HEK293 (cell line): ENCODE measurements at regions not wholly inside any gene's neighbourhood (a gene's known extent, or its start where the extent isn't known, plus 50 kb on each side); places are given as distances from the start of the nearest gene placed in this dataset.

Source experiments
- CTCF ChIA-PET: fragments of 350-600 bp; formaldehyde crosslinking; extraction: SDS; loops from one replicate; lab custom pipeline; 2021; ENCODE audit warnings: antibody characterized with exemption; lab: Yijun Ruan, JAX
- POLR2A ChIA-PET: fragments of 300-600 bp; formaldehyde crosslinking; extraction: SDS; loops from one replicate; lab custom pipeline; 2020; ENCODE audit warnings: antibody characterized with exemption, inconsistent platforms; lab: Yijun Ruan, JAX
- H3K27ac ChIP-seq: fragments of 200-500 bp; sonication (Bioruptor generic); 2 replicates; pipeline ENCODE4 v1.5.1; 2014; ENCODE audit warnings: low read depth, low read length, control low read depth, inconsistent platforms; ENCODE audit errors: extremely low read depth
- H3K36me3 ChIP-seq, 2 experiments: fragments of 200-500 bp in 1 of 2; sonication (Bioruptor generic) in 1 of 2; 1 replicate in 1 of 2; 2 replicates in 1 of 2; pipeline ENCODE4 v1.5.1; 2014 to 2017; ENCODE audit warnings: inconsistent platforms in 2 of 2, low read length in 2 of 2; ENCODE audit not compliant: control insufficient read depth in 2 of 2, insufficient read depth in 1 of 2
- H3K4me1 ChIP-seq: fragments of 200-500 bp; sonication (Bioruptor generic); 2 replicates; pipeline ENCODE4 v1.5.1; 2014; ENCODE audit warnings: mild to moderate bottlenecking, low read length, inconsistent platforms; ENCODE audit not compliant: control insufficient read depth, insufficient read depth
- H3K4me3 ChIP-seq: 2 replicates; pipeline ENCODE4 v1.5.1; 2011; ENCODE audit warnings: low read depth, mild to moderate bottlenecking, control low read depth, low read length, moderate library complexity
- H3K9me3 ChIP-seq: fragments of 200-500 bp; sonication (Bioruptor generic); 2 replicates; pipeline ENCODE4 v1.5.1; 2014; ENCODE audit warnings: low read depth, low read length, inconsistent platforms; ENCODE audit not compliant: control insufficient read depth, insufficient read depth
- GFI1B ChIP-seq: fragments of 450-650 bp; formaldehyde crosslinking; IDR thresholded peaks from 2 replicates; pipeline ENCODE4 v1.5.1; 2016; ENCODE audit warnings: missing biosample characterization, missing genetic modification characterization
- KLF9 ChIP-seq: fragments of 450-650 bp; formaldehyde crosslinking; IDR thresholded peaks from 2 replicates; pipeline ENCODE4 v1.5.1; 2016; ENCODE audit warnings: missing biosample characterization, missing genetic modification characterization, low read depth
- OSR2 ChIP-seq: fragments of 450-650 bp; formaldehyde crosslinking; IDR thresholded peaks from 2 replicates; pipeline ENCODE4 v1.5.1; 2016; ENCODE audit warnings: missing biosample characterization, missing genetic modification characterization
- OVOL3 ChIP-seq: fragments of 450-650 bp; formaldehyde crosslinking; IDR thresholded peaks from 2 replicates; pipeline ENCODE4 v1.5.1; 2016; ENCODE audit warnings: missing biosample characterization, missing genetic modification characterization
- SALL2 ChIP-seq: fragments of 450-650 bp; formaldehyde crosslinking; IDR thresholded peaks from 2 replicates; pipeline ENCODE4 v1.5.0; 2017; ENCODE audit warnings: missing biosample characterization, mild to moderate bottlenecking, missing genetic modification characterization, borderline replicate concordance
- SETDB1 ChIP-seq: IDR thresholded peaks from one replicate; pipeline ENCODE4 v1.6.1; 2017; ENCODE audit warnings: mild to moderate bottlenecking, low read length, moderate library complexity, mixed read lengths; ENCODE audit not compliant: insufficient read length
- TRIM28 ChIP-seq: IDR thresholded peaks from 2 replicates; pipeline ENCODE4 v1.6.1; 2011; ENCODE audit warnings: low read length, control low read depth, borderline replicate concordance
- ZFP3 ChIP-seq: fragments of 450-650 bp; formaldehyde crosslinking; IDR thresholded peaks from 2 replicates; pipeline ENCODE4 v1.5.1; 2016; ENCODE audit warnings: low read depth, missing biosample characterization, missing genetic modification characterization
- ZNF133 ChIP-seq: fragments of 450-650 bp; formaldehyde crosslinking; IDR thresholded peaks from 2 replicates; pipeline ENCODE4 v1.5.1; 2016; ENCODE audit warnings: missing biosample characterization, missing genetic modification characterization
- ZNF169 ChIP-seq: fragments of 450-650 bp; formaldehyde crosslinking; IDR thresholded peaks from 2 replicates; pipeline ENCODE4 v1.5.1; 2016; ENCODE audit warnings: missing biosample characterization, missing genetic modification characterization
- ZNF214 ChIP-seq: fragments of 450-650 bp; formaldehyde crosslinking; IDR thresholded peaks from 2 replicates; pipeline ENCODE4 v1.5.1; 2017; ENCODE audit warnings: missing biosample characterization, mild to moderate bottlenecking, missing genetic modification characterization, borderline replicate concordance
- ZNF292 ChIP-seq: fragments of 450-650 bp; formaldehyde crosslinking; IDR thresholded peaks from 2 replicates; pipeline ENCODE4 v1.5.1; 2016; ENCODE audit warnings: low read depth, missing biosample characterization, missing genetic modification characterization, borderline replicate concordance
- ZNF302 ChIP-seq: fragments of 450-650 bp; formaldehyde crosslinking; IDR thresholded peaks from 2 replicates; pipeline ENCODE4 v1.5.1; 2016; ENCODE audit warnings: missing biosample characterization, missing genetic modification characterization, low read depth
- ZNF335 ChIP-seq: fragments of 450-650 bp; formaldehyde crosslinking; conservative IDR thresholded peaks from 2 replicates; pipeline ENCODE4 v1.5.1; 2016; ENCODE audit warnings: missing biosample characterization, missing genetic modification characterization
- ZNF423 ChIP-seq: fragments of 450-650 bp; formaldehyde crosslinking; IDR thresholded peaks from 2 replicates; pipeline ENCODE4 v1.5.1; 2016; ENCODE audit warnings: missing biosample characterization, missing genetic modification characterization
- ZNF433 ChIP-seq: fragments of 450-650 bp; formaldehyde crosslinking; IDR thresholded peaks from 2 replicates; pipeline ENCODE4 v1.5.1; 2016; ENCODE audit warnings: missing biosample characterization, missing genetic modification characterization, low read depth
- ZNF514 ChIP-seq: fragments of 450-650 bp; formaldehyde crosslinking; IDR thresholded peaks from 2 replicates; pipeline ENCODE4 v1.5.1; 2016; ENCODE audit warnings: missing biosample characterization, missing genetic modification characterization
- ZNF549 ChIP-seq: fragments of 450-650 bp; IDR thresholded peaks from 2 replicates; pipeline ENCODE4 v1.5.1; 2018; ENCODE audit warnings: missing biosample characterization, missing genetic modification characterization, mild to moderate bottlenecking, inconsistent platforms, moderate library complexity
- ZNF560 ChIP-seq: fragments of 450-650 bp; formaldehyde crosslinking; IDR thresholded peaks from 2 replicates; pipeline ENCODE4 v1.5.1; 2017; ENCODE audit warnings: missing biosample characterization, missing genetic modification characterization, borderline replicate concordance
- ZNF624 ChIP-seq: fragments of 450-650 bp; formaldehyde crosslinking; IDR thresholded peaks from 2 replicates; pipeline ENCODE4 v1.5.1; 2017; ENCODE audit warnings: missing biosample characterization, missing genetic modification characterization
- ZNF626 ChIP-seq: fragments of 450-650 bp; sonication (Bioruptor Pico); formaldehyde crosslinking; IDR thresholded peaks from 2 replicates; pipeline ENCODE4 v1.5.1; 2018; ENCODE audit warnings: missing biosample characterization, missing genetic modification characterization, inconsistent platforms
- ZNF791 ChIP-seq: fragments of 450-650 bp; formaldehyde crosslinking; IDR thresholded peaks from 2 replicates; pipeline ENCODE4 v1.5.1; 2016; ENCODE audit warnings: missing biosample characterization, missing genetic modification characterization
- TF ChIP-seq, protein P1 (sequence below): fragments of 450-650 bp; formaldehyde crosslinking; IDR thresholded peaks from 2 replicates; pipeline ENCODE4 v1.5.1; 2017; ENCODE audit warnings: missing biosample characterization, missing genetic modification characterization
- TF ChIP-seq, protein P2 (sequence below): fragments of 450-650 bp; formaldehyde crosslinking; IDR thresholded peaks from 2 replicates; pipeline ENCODE4 v1.5.1; 2017; ENCODE audit warnings: missing biosample characterization, missing genetic modification characterization
- TF ChIP-seq, protein P3 (sequence below): fragments of 450-650 bp; formaldehyde crosslinking; IDR thresholded peaks from 2 replicates; pipeline ENCODE4 v1.5.1; 2016; ENCODE audit warnings: missing biosample characterization, missing genetic modification characterization
- TF ChIP-seq, protein P4 (sequence below): fragments of 450-650 bp; formaldehyde crosslinking; IDR thresholded peaks from 2 replicates; pipeline ENCODE4 v1.5.1; 2016; ENCODE audit warnings: missing biosample characterization, missing genetic modification characterization
- TF ChIP-seq, protein P5 (sequence below): fragments of 450-650 bp; formaldehyde crosslinking; conservative IDR thresholded peaks from 2 replicates; pipeline ENCODE4 v1.5.1; 2016; ENCODE audit warnings: low read depth, missing biosample characterization, missing genetic modification characterization

DNA sequence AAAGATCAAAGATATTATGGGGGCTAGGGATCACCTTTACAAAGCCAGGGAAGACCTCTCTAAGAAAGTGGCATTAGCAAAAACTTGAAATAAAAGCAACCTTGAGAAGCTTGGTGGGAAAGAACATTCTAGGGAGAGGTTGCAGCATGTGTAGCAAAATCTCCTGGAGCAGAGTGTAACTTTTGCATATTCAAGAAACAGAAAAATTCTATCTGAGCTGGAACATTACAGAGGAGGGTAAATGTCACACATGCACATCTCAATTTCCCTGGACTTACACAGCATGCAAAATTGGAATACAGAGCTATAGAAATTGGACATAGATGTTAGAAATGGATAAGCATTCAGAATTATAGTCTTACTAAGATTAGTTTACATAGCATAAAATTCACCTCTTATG is 510.0 kb downstream of the CETN3 start:
- Histone ChIP-seq H3K4me3 (no peak overlapping the region), H3K36me3 (no peaks in the 10 kb centered on the region), H3K27ac (no peak overlapping the region), H3K9me3 (no peaks in the 10 kb centered on the region), H3K4me1 (no peaks in the 10 kb centered on the region)
- TF ChIP-seq OVOL3 (tag by site-specific recombination) (no peak), ZNF302 (tag by site-specific recombination) (no peak), ZNF560 (tag by site-specific recombination) (no peak), ZNF335 (tag by site-specific recombination) (no peak), GFI1B (tag by site-specific recombination) (no peak), ZNF626 (tag by site-specific recombination) (no peak), ZNF133 (no peak), ZNF292 (tag by site-specific recombination) (no peak)
- TF ChIP-seq, protein P1, sequence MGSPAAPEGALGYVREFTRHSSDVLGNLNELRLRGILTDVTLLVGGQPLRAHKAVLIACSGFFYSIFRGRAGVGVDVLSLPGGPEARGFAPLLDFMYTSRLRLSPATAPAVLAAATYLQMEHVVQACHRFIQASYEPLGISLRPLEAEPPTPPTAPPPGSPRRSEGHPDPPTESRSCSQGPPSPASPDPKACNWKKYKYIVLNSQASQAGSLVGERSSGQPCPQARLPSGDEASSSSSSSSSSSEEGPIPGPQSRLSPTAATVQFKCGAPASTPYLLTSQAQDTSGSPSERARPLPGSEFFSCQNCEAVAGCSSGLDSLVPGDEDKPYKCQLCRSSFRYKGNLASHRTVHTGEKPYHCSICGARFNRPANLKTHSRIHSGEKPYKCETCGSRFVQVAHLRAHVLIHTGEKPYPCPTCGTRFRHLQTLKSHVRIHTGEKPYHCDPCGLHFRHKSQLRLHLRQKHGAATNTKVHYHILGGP (tag by site-specific recombination) = no peak
- TF ChIP-seq, protein P2, sequence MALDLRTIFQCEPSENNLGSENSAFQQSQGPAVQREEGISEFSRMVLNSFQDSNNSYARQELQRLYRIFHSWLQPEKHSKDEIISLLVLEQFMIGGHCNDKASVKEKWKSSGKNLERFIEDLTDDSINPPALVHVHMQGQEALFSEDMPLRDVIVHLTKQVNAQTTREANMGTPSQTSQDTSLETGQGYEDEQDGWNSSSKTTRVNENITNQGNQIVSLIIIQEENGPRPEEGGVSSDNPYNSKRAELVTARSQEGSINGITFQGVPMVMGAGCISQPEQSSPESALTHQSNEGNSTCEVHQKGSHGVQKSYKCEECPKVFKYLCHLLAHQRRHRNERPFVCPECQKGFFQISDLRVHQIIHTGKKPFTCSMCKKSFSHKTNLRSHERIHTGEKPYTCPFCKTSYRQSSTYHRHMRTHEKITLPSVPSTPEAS (tag by site-specific recombination) = no peak
- TF ChIP-seq, protein P3, sequence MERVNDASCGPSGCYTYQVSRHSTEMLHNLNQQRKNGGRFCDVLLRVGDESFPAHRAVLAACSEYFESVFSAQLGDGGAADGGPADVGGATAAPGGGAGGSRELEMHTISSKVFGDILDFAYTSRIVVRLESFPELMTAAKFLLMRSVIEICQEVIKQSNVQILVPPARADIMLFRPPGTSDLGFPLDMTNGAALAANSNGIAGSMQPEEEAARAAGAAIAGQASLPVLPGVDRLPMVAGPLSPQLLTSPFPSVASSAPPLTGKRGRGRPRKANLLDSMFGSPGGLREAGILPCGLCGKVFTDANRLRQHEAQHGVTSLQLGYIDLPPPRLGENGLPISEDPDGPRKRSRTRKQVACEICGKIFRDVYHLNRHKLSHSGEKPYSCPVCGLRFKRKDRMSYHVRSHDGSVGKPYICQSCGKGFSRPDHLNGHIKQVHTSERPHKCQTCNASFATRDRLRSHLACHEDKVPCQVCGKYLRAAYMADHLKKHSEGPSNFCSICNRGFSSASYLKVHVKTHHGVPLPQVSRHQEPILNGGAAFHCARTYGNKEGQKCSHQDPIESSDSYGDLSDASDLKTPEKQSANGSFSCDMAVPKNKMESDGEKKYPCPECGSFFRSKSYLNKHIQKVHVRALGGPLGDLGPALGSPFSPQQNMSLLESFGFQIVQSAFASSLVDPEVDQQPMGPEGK (tag by site-specific recombination) = no peak
- ChIA-PET POLR2A (no interaction called here), CTCF (no interaction called here)

DNA sequence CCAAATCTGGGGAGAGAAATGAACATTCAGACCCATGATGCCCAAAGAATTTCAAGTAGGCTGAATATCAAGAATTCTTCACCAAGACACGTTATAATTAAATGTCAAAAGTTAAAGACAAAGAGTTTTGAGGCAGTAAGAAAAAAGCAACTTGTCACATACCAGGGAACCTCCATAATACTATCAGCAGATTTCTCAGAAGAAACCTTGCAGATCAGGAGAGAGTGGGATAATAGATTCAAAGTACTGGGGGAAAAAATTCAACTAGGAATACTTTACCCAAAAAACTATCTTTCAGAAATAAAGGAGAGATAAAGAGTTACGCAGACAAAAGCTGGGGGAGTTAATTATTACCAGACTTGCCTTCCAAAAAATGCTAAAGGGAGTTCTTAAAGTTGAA is 516.0 kb downstream of the CETN3 start:
- no peaks in the 10 kb centered on the region for H3K9me3 ChIP-seq
- no peaks in the 10 kb centered on the region for H3K36me3 ChIP-seq
- no peak overlapping the region for H3K27ac ChIP-seq
- no peaks in the 10 kb centered on the region for H3K4me1 ChIP-seq
- H3K4me3 ChIP-seq = no peak overlapping the region
- ChIA-PET CTCF (no interaction called here), POLR2A (no interaction called here)
- no peak for TF ChIP-seq KLF9
- no peak for TF ChIP-seq ZNF624 (tag by site-specific recombination)
- peak; percentile 81 for TF ChIP-seq SETDB1
- TF ChIP-seq, protein P4, sequence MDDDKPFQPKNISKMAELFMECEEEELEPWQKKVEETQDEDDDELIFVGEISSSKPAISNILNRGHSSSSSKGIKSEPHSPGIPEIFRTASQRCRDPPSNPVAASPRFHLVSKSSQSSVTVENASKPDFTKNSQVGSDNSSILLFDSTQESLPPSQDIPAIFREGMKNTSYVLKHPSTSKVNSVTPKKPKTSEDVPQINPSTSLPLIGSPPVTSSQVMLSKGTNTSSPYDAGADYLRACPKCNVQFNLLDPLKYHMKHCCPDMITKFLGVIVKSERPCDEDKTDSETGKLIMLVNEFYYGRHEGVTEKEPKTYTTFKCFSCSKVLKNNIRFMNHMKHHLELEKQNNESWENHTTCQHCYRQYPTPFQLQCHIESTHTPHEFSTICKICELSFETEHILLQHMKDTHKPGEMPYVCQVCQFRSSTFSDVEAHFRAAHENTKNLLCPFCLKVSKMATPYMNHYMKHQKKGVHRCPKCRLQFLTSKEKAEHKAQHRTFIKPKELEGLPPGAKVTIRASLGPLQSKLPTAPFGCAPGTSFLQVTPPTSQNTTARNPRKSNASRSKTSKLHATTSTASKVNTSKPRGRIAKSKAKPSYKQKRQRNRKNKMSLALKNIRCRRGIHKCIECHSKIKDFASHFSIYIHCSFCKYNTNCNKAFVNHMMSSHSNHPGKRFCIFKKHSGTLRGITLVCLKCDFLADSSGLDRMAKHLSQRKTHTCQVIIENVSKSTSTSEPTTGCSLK (tag by site-specific recombination) = no peak
- TF ChIP-seq, protein P5, sequence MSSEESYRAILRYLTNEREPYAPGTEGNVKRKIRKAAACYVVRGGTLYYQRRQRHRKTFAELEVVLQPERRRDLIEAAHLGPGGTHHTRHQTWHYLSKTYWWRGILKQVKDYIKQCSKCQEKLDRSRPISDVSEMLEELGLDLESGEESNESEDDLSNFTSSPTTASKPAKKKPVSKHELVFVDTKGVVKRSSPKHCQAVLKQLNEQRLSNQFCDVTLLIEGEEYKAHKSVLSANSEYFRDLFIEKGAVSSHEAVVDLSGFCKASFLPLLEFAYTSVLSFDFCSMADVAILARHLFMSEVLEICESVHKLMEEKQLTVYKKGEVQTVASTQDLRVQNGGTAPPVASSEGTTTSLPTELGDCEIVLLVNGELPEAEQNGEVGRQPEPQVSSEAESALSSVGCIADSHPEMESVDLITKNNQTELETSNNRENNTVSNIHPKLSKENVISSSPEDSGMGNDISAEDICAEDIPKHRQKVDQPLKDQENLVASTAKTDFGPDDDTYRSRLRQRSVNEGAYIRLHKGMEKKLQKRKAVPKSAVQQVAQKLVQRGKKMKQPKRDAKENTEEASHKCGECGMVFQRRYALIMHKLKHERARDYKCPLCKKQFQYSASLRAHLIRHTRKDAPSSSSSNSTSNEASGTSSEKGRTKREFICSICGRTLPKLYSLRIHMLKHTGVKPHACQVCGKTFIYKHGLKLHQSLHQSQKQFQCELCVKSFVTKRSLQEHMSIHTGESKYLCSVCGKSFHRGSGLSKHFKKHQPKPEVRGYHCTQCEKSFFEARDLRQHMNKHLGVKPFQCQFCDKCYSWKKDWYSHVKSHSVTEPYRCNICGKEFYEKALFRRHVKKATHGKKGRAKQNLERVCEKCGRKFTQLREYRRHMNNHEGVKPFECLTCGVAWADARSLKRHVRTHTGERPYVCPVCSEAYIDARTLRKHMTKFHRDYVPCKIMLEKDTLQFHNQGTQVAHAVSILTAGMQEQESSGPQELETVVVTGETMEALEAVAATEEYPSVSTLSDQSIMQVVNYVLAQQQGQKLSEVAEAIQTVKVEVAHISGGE (tag by site-specific recombination) = no peak
- TF ChIP-seq ZFP3 (tag by site-specific recombination) = no peak
- no peak for TF ChIP-seq ZNF423 (tag by site-specific recombination)
- TF ChIP-seq ZNF791 (tag by site-specific recombination) = peak; percentile 98
- TF ChIP-seq TRIM28 = peak; percentile 87; the same call in 1 of the 2 replicates
- no peak for TF ChIP-seq SALL2 (tag by site-specific recombination)
- TF ChIP-seq ZNF169 (tag by site-specific recombination) = no peak
- TF ChIP-seq ZNF514 (tag by site-specific recombination) = no peak
- TF ChIP-seq ZNF549 (tag by site-specific recombination) = no peak
- no peak for TF ChIP-seq OSR2 (tag by site-specific recombination)
- no peak for TF ChIP-seq ZNF433
- TF ChIP-seq ZNF214 = no peak
- no peak for TF ChIP-seq ZNF133
